Epithelial cell of proximal tubule (primary cell): ENCODE measurements at regions not wholly inside any gene's neighbourhood (a gene's known extent, or its start where the extent isn't known, plus 50 kb on each side); places are given as distances from the start of the nearest gene placed in this dataset.

ENCODE experiments used
- DNase-seq: peaks from one replicate; pipeline ENCODE4 v3.0.0-alpha.2; 2011; ENCODE audit warnings: low read depth
- H3K4me3 ChIP-seq: 2 replicates; pipeline ENCODE4 v1.5.1; 2011; ENCODE audit warnings: low read depth, mild to moderate bottlenecking, low read length
- TF ChIP-seq, protein P1 (sequence below): conservative IDR thresholded peaks from 2 replicates; pipeline ENCODE4 v1.5.1; 2012; ENCODE audit warnings: low read depth, mild to moderate bottlenecking, low read length

DNA sequence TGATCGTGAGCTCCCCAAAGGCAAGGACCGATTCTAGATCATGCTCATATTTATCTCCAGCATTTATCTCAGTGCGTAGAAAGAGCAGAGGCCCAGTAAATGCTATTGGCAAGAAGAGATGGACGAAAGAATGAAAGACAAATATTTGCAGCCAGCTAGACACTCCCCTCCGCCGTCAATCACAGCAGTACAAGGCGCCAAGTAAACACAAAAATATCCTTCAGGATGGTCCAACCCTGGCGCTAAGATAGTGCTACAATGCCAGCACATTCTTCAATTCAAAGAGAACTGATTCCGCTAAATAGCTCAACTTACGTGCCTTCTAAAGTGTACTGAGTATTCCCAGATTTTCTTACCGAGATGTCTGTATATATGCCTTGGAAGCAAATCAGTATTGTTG is 114.5 kb downstream of the DDX53 start:
- DNase-seq = no peak

DNA sequence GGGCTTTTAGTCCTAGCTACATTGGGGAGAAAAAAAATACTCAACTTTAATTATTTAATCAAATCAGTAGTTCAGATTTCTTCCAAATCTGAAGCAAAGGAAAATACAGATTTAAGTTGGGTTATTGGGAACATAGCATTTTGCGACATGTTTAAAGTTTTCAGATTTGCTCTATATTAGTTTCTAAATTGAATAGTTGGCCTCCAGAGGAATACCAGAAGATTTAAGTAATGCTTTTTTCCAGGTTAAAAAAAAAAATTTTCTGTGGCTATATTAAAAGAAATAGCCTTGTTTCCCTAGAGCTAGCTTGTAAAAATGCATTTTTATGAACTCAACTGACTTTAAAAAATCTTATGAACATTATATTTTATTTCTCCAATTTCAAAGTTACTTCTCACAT is 115.9 kb downstream of the DDX53 start:
- DNase-seq = no peak
- H3K4me3 ChIP-seq = no peak overlapping the region
- TF ChIP-seq, protein P1, sequence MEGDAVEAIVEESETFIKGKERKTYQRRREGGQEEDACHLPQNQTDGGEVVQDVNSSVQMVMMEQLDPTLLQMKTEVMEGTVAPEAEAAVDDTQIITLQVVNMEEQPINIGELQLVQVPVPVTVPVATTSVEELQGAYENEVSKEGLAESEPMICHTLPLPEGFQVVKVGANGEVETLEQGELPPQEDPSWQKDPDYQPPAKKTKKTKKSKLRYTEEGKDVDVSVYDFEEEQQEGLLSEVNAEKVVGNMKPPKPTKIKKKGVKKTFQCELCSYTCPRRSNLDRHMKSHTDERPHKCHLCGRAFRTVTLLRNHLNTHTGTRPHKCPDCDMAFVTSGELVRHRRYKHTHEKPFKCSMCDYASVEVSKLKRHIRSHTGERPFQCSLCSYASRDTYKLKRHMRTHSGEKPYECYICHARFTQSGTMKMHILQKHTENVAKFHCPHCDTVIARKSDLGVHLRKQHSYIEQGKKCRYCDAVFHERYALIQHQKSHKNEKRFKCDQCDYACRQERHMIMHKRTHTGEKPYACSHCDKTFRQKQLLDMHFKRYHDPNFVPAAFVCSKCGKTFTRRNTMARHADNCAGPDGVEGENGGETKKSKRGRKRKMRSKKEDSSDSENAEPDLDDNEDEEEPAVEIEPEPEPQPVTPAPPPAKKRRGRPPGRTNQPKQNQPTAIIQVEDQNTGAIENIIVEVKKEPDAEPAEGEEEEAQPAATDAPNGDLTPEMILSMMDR = no peak

More for the DNA sequence above, 114.5 kb downstream of the DDX53 start:
- H3K4me3 ChIP-seq = no peak overlapping the region
- TF ChIP-seq, protein P1 = no peak

DNA sequence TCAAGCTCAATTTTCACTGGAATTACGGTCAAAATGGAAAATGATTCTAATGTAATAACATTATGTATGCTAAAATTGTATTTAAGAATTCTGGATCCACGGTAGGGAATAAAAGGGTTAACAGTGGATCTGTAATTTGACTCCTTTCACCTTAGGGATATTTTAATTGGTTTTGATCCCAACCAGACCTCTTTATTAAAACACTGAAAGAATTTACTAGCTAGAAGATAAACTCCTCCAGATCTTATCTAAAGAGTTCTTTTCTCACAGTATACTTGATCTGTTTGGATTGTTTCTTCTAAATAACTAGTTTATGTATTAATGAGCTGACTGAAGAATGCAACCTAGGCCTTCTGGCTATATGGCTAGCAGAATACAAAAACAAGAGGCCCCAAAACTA is 118.4 kb downstream of the DDX53 start:
- H3K4me3 ChIP-seq = no peak overlapping the region
- TF ChIP-seq, protein P1 = no peak
- no peak for DNase-seq

DNA sequence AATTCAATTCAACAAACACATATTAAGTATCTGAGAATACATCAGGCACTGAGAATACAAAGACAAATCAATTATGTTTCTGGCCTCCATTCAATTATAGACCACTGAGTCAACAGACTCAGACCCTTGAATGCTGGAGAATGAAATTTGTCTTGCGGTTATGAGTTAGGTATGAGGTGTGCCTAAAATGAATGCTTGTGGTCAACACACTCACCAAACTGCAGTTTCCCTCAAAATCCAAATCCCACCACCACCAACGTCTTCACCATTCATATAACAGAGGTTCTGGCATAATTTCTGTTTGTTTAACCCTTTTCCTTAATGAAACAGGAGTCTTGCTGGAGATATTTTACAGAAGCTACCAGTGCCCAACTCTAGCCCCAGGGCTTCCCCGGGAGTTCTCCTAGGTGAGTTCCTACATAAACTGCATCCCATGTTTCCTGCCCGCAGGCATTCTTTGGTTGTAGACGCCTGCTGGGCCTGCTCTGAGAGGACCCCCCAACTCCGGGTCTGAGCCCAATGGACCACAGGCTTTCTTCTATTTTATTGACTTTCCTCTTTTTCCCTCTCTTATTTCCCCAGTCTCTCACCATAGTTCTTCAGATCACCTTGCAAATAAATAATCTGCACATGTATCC is 119.2 kb downstream of the DDX53 start:
- DNase-seq = no peak

DNA sequence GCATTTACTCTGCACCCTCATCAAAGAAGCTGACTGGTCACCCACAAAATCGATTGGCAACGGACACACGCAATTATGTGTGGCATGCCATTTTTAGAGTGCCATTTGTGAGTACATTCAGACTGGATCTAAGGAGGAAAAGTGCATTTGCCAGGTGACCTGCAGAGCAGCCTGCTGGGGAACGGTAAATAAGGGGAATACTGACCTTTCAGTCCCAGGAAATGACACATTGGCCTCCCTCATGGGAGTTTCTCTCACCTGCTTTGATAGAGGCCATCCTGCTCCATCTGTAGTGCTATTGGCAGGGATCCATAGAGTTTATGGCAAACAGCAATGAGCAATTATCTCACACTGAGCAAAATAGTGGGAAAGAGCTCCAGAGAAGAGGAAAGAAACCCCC is 127.8 kb downstream of the DDX53 start:
- no peak overlapping the region for H3K4me3 ChIP-seq
- TF ChIP-seq, protein P1 = no peak
- no peak for DNase-seq

More for the DNA sequence above, 119.2 kb downstream of the DDX53 start:
- no peak overlapping the region for H3K4me3 ChIP-seq
- TF ChIP-seq, protein P1 = no peak

DNA sequence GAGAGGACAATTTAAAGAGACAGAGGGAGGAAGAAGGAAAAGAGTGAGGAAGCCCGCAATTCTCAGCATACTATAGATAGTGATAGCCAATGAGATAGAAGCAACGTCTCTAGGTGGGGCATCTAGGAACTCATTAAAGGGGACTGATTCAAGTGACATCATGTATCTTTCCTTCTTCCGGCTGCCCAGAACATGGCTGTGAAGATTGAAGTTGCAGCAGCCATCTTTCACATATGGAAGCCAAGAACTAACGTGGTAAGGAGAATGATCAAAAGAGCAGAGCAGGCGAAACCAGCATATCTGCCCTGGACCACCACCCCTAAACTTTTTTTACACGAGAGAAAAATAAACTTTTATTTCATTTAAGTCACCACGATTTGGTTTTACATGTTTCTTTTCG is 133.8 kb downstream of the DDX53 start:
- TF ChIP-seq, protein P1 = no peak
- no peak overlapping the region for H3K4me3 ChIP-seq
- DNase-seq = no peak

DNA sequence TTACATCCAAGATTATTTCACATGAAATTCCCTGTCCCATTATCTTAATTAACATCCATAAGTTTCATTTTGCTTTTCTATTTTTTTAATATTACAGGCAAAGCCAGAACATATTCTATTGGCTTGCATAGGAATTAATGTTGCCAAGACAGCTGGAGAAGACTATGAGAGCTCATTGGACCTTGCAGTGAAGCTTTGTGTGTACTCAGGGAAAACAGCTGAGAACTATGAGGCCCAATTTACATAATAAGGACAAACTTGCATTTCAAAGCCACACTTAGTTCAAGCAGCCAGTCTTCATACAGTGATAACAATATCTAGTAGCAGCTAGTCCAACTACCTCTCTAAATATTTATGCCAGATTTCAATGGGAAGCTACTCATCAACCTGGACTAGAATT is 134.4 kb downstream of the DDX53 start:
- TF ChIP-seq, protein P1 = no peak
- no peak for DNase-seq
- H3K4me3 ChIP-seq = no peak overlapping the region
